PC-3 (cell line): ENCODE measurements at regions not wholly inside any gene's neighbourhood (a gene's known extent, or its start where the extent isn't known, plus 50 kb on each side); places are given as distances from the start of the nearest gene placed in this dataset.
"Not testable (repeated sequence)": the region's sequence is repeated elsewhere in the genome, so short reads cannot be mapped to it uniquely, and the experiment has no call there.

Experiments used
- EZH2 ChIP-seq: fragments of 300-600 bp; sonication (generic); IDR thresholded peaks from one replicate; pipeline ENCODE4 v1.6.1; 2017; ENCODE audit warnings: antibody characterized with exemption, mild to moderate bottlenecking, low read length; ENCODE audit not compliant: unreplicated experiment
- TF ChIP-seq, protein P1 (sequence below): fragments of 300-600 bp; sonication (generic); conservative IDR thresholded peaks from 2 replicates; pipeline ENCODE4 v1.5.1; 2017; ENCODE audit warnings: antibody characterized with exemption, low read depth, mild to moderate bottlenecking, low read length

DNA sequence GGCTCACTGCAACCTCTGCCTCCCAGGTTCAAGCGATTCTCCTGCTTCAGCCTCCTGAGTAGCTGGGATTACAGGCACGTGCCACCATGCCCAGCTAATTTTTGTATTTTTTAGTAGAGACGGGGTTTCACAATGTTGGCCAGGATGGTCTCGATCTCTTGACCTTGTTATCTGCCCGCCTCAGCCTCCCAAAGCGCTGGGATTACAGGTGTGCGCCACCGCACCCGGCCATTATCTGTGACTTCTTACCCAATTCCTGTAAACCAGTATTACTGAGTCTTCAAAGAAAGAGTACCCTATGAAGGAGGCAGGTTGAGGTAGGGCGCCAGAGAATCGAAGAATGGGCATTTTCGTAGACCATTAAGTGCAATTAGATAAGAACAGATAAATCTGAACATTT, 504.8 kb upstream of the CITED2 start:
- TF ChIP-seq, protein P1, sequence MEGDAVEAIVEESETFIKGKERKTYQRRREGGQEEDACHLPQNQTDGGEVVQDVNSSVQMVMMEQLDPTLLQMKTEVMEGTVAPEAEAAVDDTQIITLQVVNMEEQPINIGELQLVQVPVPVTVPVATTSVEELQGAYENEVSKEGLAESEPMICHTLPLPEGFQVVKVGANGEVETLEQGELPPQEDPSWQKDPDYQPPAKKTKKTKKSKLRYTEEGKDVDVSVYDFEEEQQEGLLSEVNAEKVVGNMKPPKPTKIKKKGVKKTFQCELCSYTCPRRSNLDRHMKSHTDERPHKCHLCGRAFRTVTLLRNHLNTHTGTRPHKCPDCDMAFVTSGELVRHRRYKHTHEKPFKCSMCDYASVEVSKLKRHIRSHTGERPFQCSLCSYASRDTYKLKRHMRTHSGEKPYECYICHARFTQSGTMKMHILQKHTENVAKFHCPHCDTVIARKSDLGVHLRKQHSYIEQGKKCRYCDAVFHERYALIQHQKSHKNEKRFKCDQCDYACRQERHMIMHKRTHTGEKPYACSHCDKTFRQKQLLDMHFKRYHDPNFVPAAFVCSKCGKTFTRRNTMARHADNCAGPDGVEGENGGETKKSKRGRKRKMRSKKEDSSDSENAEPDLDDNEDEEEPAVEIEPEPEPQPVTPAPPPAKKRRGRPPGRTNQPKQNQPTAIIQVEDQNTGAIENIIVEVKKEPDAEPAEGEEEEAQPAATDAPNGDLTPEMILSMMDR = not testable (repeated sequence)
- TF ChIP-seq EZH2 = not testable (repeated sequence)
